Progenitor cell of endocrine pancreas (in vitro differentiated cells): ENCODE measurements at regions not wholly inside any gene's neighbourhood (a gene's known extent, or its start where the extent isn't known, plus 50 kb on each side); places are given as distances from the start of the nearest gene placed in this dataset.
"Not testable (repeated sequence)": the region's sequence is repeated elsewhere in the genome, so short reads cannot be mapped to it uniquely, and the experiment has no call there.

Source experiments
- DNase-seq: peaks from one replicate; pipeline ENCODE4 v3.0.0; 2021; ENCODE audit warnings: low spot score; ENCODE audit not compliant: unreplicated experiment
- H3K27ac Mint-ChIP-seq: 2 replicates; pipeline ENCODE4 v1.8.0; 2021; ENCODE audit warnings: mild to moderate bottlenecking, moderate library complexity, mixed read lengths
- H3K27me3 Mint-ChIP-seq: 2 replicates; pipeline ENCODE4 v1.8.0; 2021; ENCODE audit warnings: mixed read lengths
- H3K36me3 Mint-ChIP-seq: 2 replicates; pipeline ENCODE4 v1.8.0; 2022; ENCODE audit warnings: mixed read lengths; ENCODE audit not compliant: insufficient read depth
- H3K4me1 Mint-ChIP-seq: 2 replicates; pipeline ENCODE4 v1.8.0; 2021; ENCODE audit warnings: low read depth, mixed read lengths
- H3K4me3 Mint-ChIP-seq: 2 replicates; pipeline ENCODE4 v1.8.0; 2021; ENCODE audit warnings: low read depth, mild to moderate bottlenecking, moderate library complexity, mixed read lengths
- H3K9me3 Mint-ChIP-seq: 2 replicates; pipeline ENCODE4 v1.8.0; 2021; ENCODE audit warnings: low read depth, mixed read lengths
- TF ChIP-seq, protein P1 (sequence below): fragments of 200-600 bp; sonication (generic); IDR thresholded peaks from one replicate; pipeline ENCODE4 v1.5.0; 2021; ENCODE audit warnings: antibody characterized with exemption, mild to moderate bottlenecking; ENCODE audit not compliant: unreplicated experiment

GRCh38 chr13:50485979-50486935 lies 357.2 kb downstream of the DLEU7 start:
- Mint-ChIP-seq H3K27me3 (no peaks in the 10 kb centered on the region), H3K27ac (no peak overlapping the region)

GRCh38 chr13:50493683-50494082 lies 349.8 kb downstream of the DLEU7 start:
- Mint-ChIP-seq H3K27ac (no peak overlapping the region), H3K9me3 (no peaks in the 10 kb centered on the region), H3K27me3 (no peaks in the 10 kb centered on the region), H3K4me1 (no peaks in the 10 kb centered on the region), H3K36me3 (no peaks in the 10 kb centered on the region), H3K4me3 (no peak overlapping the region)
- DNase-seq, result no peak
- TF ChIP-seq, protein P1, sequence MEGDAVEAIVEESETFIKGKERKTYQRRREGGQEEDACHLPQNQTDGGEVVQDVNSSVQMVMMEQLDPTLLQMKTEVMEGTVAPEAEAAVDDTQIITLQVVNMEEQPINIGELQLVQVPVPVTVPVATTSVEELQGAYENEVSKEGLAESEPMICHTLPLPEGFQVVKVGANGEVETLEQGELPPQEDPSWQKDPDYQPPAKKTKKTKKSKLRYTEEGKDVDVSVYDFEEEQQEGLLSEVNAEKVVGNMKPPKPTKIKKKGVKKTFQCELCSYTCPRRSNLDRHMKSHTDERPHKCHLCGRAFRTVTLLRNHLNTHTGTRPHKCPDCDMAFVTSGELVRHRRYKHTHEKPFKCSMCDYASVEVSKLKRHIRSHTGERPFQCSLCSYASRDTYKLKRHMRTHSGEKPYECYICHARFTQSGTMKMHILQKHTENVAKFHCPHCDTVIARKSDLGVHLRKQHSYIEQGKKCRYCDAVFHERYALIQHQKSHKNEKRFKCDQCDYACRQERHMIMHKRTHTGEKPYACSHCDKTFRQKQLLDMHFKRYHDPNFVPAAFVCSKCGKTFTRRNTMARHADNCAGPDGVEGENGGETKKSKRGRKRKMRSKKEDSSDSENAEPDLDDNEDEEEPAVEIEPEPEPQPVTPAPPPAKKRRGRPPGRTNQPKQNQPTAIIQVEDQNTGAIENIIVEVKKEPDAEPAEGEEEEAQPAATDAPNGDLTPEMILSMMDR, result no peak

More at GRCh38 chr13:50485979-50486935, 357.2 kb downstream of the DLEU7 start:
- no peak for DNase-seq
- no peaks in the 10 kb centered on the region for H3K36me3 Mint-ChIP-seq
- no peak overlapping the region for H3K4me3 Mint-ChIP-seq
- TF ChIP-seq, protein P1, result no peak
- H3K4me1 Mint-ChIP-seq, result peaks cover 6% of the 10 kb centered on the region
- no peaks in the 10 kb centered on the region for H3K9me3 Mint-ChIP-seq

- H3K4me1 Mint-ChIP-seq, result no peaks in the 10 kb centered on the region
- TF ChIP-seq, protein P1, result no peak
- H3K4me3 Mint-ChIP-seq, result no peak overlapping the region
- DNase-seq, result no peak
- no peaks in the 10 kb centered on the region for H3K9me3 Mint-ChIP-seq
- no peaks in the 10 kb centered on the region for H3K36me3 Mint-ChIP-seq
- no peaks in the 10 kb centered on the region for H3K27me3 Mint-ChIP-seq
- no peak overlapping the region for H3K27ac Mint-ChIP-seq
Measured at GRCh38 chr13:50494138-50494537, 349.4 kb downstream of the DLEU7 start.

DNA sequence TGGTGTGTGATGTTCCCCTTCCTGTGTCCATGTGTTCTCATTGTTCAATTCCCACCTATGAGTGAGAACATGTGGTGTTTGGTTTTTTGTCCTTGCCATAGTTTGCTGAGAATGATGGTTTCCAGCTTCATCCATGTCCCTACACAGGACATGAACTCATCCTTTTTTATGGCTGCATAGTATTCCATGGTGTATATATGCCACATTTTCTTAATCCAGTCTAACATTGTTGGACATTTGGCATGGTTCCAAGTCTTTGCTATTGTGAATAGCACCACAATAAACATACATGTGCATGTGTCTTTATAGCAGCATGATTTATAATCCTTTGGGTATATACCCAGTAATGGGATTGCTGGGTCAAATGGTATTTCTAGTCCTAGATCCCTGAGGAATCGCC lies 340.3 kb downstream of the DLEU7 start:
- H3K4me1 Mint-ChIP-seq, H3K4me3 Mint-ChIP-seq, H3K36me3 Mint-ChIP-seq, DNase-seq, H3K27me3 Mint-ChIP-seq, H3K27ac Mint-ChIP-seq, H3K9me3 Mint-ChIP-seq: not testable (repeated sequence)

DNA sequence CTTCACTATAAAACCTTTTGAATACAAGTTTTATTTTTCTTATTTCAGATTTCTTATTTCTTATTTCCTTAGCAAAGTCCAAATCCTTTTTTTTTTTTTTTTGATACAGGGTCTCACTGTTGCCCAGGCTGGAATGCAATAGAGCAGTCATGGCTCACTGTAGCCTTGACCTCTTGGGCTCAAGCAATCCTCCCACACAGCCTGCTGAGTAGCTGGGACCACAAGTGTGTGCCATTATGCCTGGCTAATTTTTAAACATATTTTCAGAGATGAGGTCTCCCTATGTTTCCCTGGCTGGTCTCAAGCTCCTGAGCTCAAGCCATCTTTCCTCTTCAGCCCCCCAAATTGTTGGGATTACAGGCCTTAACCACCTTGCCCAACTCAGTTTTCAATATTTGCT lies 334.3 kb downstream of the DLEU7 start:
- no peak overlapping the region for H3K4me3 Mint-ChIP-seq
- H3K4me1 Mint-ChIP-seq, result peaks cover 1% of the 10 kb centered on the region
- TF ChIP-seq, protein P1, result no peak
- no peak overlapping the region for H3K27ac Mint-ChIP-seq
- peaks cover 6% of the 10 kb centered on the region for H3K9me3 Mint-ChIP-seq
- H3K27me3 Mint-ChIP-seq, result no peaks in the 10 kb centered on the region
- DNase-seq, result no peak
- peaks cover 3% of the 10 kb centered on the region for H3K36me3 Mint-ChIP-seq
